Esophagus muscularis mucosa (tissue), 4 donors: ENCODE measurements at regions not wholly inside any gene's neighbourhood (a gene's known extent, or its start where the extent isn't known, plus 50 kb on each side); places are given as distances from the start of the nearest gene placed in this dataset.

ENCODE experiments used
- DNase-seq: peaks from one replicate; pipeline ENCODE4 v3.0.0-alpha.2; 2017; ENCODE audit errors: extremely low spot score
- H3K27ac ChIP-seq, 4 donors: fragments of 200-600 bp; sonication (generic); replicated peaks in 1 of 4; 1 replicate in 3 of 4; 2 replicates in 1 of 4; pipeline ENCODE4 v1.5.1; 2016 to 2019; ENCODE audit warnings: mild to moderate bottlenecking in 1 of 4
- H3K27me3 ChIP-seq, 4 donors: fragments of 200-600 bp; sonication (generic); one replicate each; pipeline versions ENCODE4 v1.5.1 to v1.6.0; 2016 to 2019
- H3K36me3 ChIP-seq, 4 donors: fragments of 200-600 bp; sonication (generic); one replicate each; pipeline ENCODE4 v1.5.1; 2016 to 2019
- H3K4me1 ChIP-seq, 4 donors: fragments of 200-600 bp; sonication (generic); one replicate each; pipeline ENCODE4 v1.5.1; 2016 to 2019
- H3K4me3 ChIP-seq, 4 donors: fragments of 200-600 bp; sonication (generic); 1 replicate in 2 of 4; 2 replicates in 2 of 4; pipeline ENCODE4 v1.5.1; 2016 to 2019; ENCODE audit warnings: mild to moderate bottlenecking in 4 of 4, moderate library complexity in 1 of 4
- H3K9me3 ChIP-seq, 4 donors: fragments of 200-600 bp; sonication (generic); 1 replicate in 3 of 4; 2 replicates in 1 of 4; pipeline ENCODE4 v1.5.1; 2016 to 2019
- CTCF ChIP-seq, 3 experiments: fragments of 200-600 bp in 2 of 3; fragments of 450-650 bp in 1 of 3; sonication (generic) in 2 of 3; IDR thresholded peaks; one replicate each; pipeline ENCODE4 v1.5.1; 2017 to 2019; ENCODE audit warnings: antibody characterized with exemption in 3 of 3, mild to moderate bottlenecking in 2 of 3, moderate library complexity in 1 of 3
- EP300 ChIP-seq: sonication (generic); formaldehyde crosslinking; IDR thresholded peaks from one replicate; pipeline ENCODE4 v1.6.1; 2017; ENCODE audit warnings: antibody characterized with exemption
- POLR2A ChIP-seq: fragments of 450-650 bp; IDR thresholded peaks from one replicate; pipeline ENCODE4 v1.6.1; 2017; ENCODE audit warnings: antibody characterized with exemption, moderate library complexity, mild to moderate bottlenecking, low read depth
- POLR2AphosphoS5 ChIP-seq, 2 donors: sonication (generic); formaldehyde crosslinking; IDR thresholded peaks; one replicate each; pipeline ENCODE4 v1.6.1; 2017; ENCODE audit warnings: antibody characterized with exemption in 2 of 2
- WGBS: methylation state at CpG from one replicate; pipeline ENCODE4 v1.1.5; 2018; 5-methylcytosine and 5-hydroxymethylcytosine counted together
- intact Hi-C: fragments of 100-400 bp; cut with DNase I; formaldehyde crosslinking; loops from one replicate; pipeline ENCODE4 v1.15.1; 2023
- small RNA-seq, 3 donors: library from RNA; depleted of rRNA; stranded (forward); fragments of <200 nt; gene quantifications; one replicate each; pipeline ENCODE3, GENCODE V24; 2016

GRCh38 chr10:43026039-43026973 is 50.6 kb upstream of the RET start:
- peaks cover 0 to 9% (median 0%) of the 10 kb centered on the region in 4 donors for H3K9me3 ChIP-seq
- WGBS, result 37% methylated on average over 27 of the region's 41 CpGs
- no peak for TF ChIP-seq POLR2A
- TF ChIP-seq EP300, result no peak
- TF ChIP-seq CTCF (IDR thresholded peaks at IDR 0.05), result no peak
- TF ChIP-seq POLR2AphosphoS5 (IDR thresholded peaks at IDR 0.05), result no peak
- intact Hi-C loops, result no loop called here
- no peak overlapping the region for H3K27ac ChIP-seq
- H3K4me3 ChIP-seq, result no peak overlapping the region
- no peaks in the 10 kb centered on the region for H3K4me1 ChIP-seq
- no peaks in the 10 kb centered on the region for H3K36me3 ChIP-seq
- DNase-seq, result peak; percentile 91
- H3K27me3 ChIP-seq, result peaks cover 0 to 57% (median 0%) of the 10 kb centered on the region in 4 donors

Small RNAs in the stretch of these regions (small RNA-seq; reads per million reads assigned to genes)
- 0 reads per million in 3 donors for gene MIR5100
